PFSK-1 (cell line): ENCODE measurements at regions not wholly inside any gene's neighbourhood (a gene's known extent, or its start where the extent isn't known, plus 50 kb on each side); places are given as distances from the start of the nearest gene placed in this dataset.

Experiments used
- FOXP2 ChIP-seq: optimal IDR thresholded peaks from 2 replicates; pipeline ENCODE3; 2011; ENCODE audit warnings: borderline replicate concordance, control low read depth, inconsistent platforms; ENCODE audit not compliant: insufficient read depth; ENCODE audit errors: extremely low read length, extremely low read depth
- POLR2AphosphoS5 ChIP-seq: IDR thresholded peaks from 2 replicates; pipeline ENCODE4 v1.6.1; 2012; ENCODE audit warnings: low read depth, mild to moderate bottlenecking, control low read depth, low read length, moderate library complexity
- SIN3A ChIP-seq: IDR thresholded peaks from 2 replicates; pipeline ENCODE4 v1.6.1; 2012; ENCODE audit warnings: mild to moderate bottlenecking, low read length, moderate library complexity, borderline replicate concordance; ENCODE audit not compliant: insufficient read depth
- TAF1 ChIP-seq: IDR thresholded peaks from 2 replicates; pipeline ENCODE4 v1.6.1; 2012; ENCODE audit warnings: low read length, control low read depth, borderline replicate concordance; ENCODE audit not compliant: insufficient read depth
- TF ChIP-seq, protein P1 (sequence below), 2 experiments: IDR thresholded peaks; 2 replicates each; pipeline versions ENCODE4 v1.6.1 to v1.8.0; 2011 to 2012; ENCODE audit warnings: low read depth in 2 of 2, low read length in 2 of 2, control low read depth in 1 of 2, inconsistent platforms in 1 of 2, mild to moderate bottlenecking in 1 of 2, moderate library complexity in 1 of 2; ENCODE audit not compliant: insufficient read depth in 1 of 2

GRCh38 chr11:115605871-115606497 is 101.8 kb upstream of the CADM1 start:
- TF ChIP-seq, protein P1, sequence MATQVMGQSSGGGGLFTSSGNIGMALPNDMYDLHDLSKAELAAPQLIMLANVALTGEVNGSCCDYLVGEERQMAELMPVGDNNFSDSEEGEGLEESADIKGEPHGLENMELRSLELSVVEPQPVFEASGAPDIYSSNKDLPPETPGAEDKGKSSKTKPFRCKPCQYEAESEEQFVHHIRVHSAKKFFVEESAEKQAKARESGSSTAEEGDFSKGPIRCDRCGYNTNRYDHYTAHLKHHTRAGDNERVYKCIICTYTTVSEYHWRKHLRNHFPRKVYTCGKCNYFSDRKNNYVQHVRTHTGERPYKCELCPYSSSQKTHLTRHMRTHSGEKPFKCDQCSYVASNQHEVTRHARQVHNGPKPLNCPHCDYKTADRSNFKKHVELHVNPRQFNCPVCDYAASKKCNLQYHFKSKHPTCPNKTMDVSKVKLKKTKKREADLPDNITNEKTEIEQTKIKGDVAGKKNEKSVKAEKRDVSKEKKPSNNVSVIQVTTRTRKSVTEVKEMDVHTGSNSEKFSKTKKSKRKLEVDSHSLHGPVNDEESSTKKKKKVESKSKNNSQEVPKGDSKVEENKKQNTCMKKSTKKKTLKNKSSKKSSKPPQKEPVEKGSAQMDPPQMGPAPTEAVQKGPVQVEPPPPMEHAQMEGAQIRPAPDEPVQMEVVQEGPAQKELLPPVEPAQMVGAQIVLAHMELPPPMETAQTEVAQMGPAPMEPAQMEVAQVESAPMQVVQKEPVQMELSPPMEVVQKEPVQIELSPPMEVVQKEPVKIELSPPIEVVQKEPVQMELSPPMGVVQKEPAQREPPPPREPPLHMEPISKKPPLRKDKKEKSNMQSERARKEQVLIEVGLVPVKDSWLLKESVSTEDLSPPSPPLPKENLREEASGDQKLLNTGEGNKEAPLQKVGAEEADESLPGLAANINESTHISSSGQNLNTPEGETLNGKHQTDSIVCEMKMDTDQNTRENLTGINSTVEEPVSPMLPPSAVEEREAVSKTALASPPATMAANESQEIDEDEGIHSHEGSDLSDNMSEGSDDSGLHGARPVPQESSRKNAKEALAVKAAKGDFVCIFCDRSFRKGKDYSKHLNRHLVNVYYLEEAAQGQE (IDR thresholded peaks at IDR 0.05; ENCODE audit: insufficient read depth in 1 of 2, low read depth in 2 of 2, low read length in 2 of 2) = no peak
- TF ChIP-seq SIN3A (no peak), TAF1 (no peak), FOXP2 (no peak), POLR2AphosphoS5 (no peak)

GRCh38 chr11:115599125-115599524 is 94.9 kb upstream of the CADM1 start:
- TF ChIP-seq FOXP2 (no peak), POLR2AphosphoS5 (no peak), SIN3A (no peak), TAF1 (no peak)
- TF ChIP-seq, protein P1 (IDR thresholded peaks at IDR 0.05; ENCODE audit: insufficient read depth in 1 of 2, low read depth in 2 of 2, low read length in 2 of 2) = no peak

GRCh38 chr11:115598257-115598901 is 94.2 kb upstream of the CADM1 start:
- TF ChIP-seq SIN3A (no peak), FOXP2 (no peak), POLR2AphosphoS5 (no peak), TAF1 (no peak)
- TF ChIP-seq, protein P1 (IDR thresholded peaks at IDR 0.05; ENCODE audit: insufficient read depth in 1 of 2, low read depth in 2 of 2, low read length in 2 of 2) = no peak

DNA sequence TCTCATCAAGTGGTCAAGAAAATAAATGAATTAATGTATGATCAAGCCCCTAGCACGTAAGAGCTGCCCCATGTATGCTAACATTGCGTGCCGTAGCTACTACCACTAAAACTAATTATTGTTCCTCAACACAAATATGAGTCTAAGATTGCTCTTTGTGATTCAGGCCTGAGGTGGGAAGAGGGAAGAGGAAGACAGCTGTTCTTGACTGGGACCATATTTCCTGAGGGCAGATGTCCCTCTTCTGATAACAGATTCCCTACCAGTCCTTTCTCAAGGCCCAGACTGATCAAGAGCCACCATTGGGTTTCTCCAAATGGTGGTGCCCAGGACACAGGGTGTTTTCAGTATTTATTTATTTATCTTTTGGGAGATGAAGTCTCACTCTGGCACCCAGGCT is 87.2 kb upstream of the CADM1 start:
- TF ChIP-seq, protein P1 (IDR thresholded peaks at IDR 0.05; ENCODE audit: insufficient read depth in 1 of 2, low read depth in 2 of 2, low read length in 2 of 2) = no peak
- TF ChIP-seq POLR2AphosphoS5 = no peak
- no peak for TF ChIP-seq TAF1
- no peak for TF ChIP-seq FOXP2
- TF ChIP-seq SIN3A = no peak
